ENCODE measurements at regions not wholly inside any gene's neighbourhood (a gene's known extent, or its start where the extent isn't known, plus 50 kb on each side); places are given as distances from the start of the nearest gene placed in this dataset.

- Histone ChIP-seq H3K9me3 (ENCODE audit: low read length) (no peaks in the 10 kb centered on the region), H3K9ac (ENCODE audit: low read length) (no peak overlapping the region), H3K27me3 (ENCODE audit: control insufficient read depth in 1 of 2, insufficient read depth in 2 of 2, low read length in 2 of 2) (no peaks in the 10 kb centered on the region), H3K36me3 (ENCODE audit: insufficient read depth, low read length) (no peaks in the 10 kb centered on the region), H3K4me1 (ENCODE audit: insufficient read depth, low read length) (no peaks in the 10 kb centered on the region), H3K27ac (ENCODE audit: low read depth, low read length) (no peak overlapping the region), H3K4me3 (ENCODE audit: low read depth in 1 of 2, low read length in 2 of 2) (no peak overlapping the region)
Measured at GRCh38 chr2:136208682-136209420, 90.9 kb upstream of the CXCR4 start.

GRCh38 chr2:136207665-136208064 lies 89.7 kb upstream of the CXCR4 start:
- H3K9ac ChIP-seq (ENCODE audit: low read length): no peak overlapping the region
- H3K4me1 ChIP-seq (ENCODE audit: insufficient read depth, low read length): no peaks in the 10 kb centered on the region

GRCh38 chr2:136207030-136207623 lies 89.2 kb upstream of the CXCR4 start:
- Histone ChIP-seq H3K27ac (ENCODE audit: low read depth, low read length) (no peak overlapping the region), H3K9me3 (ENCODE audit: low read length) (no peaks in the 10 kb centered on the region), H3K9ac (ENCODE audit: low read length) (no peak overlapping the region), H3K36me3 (ENCODE audit: insufficient read depth, low read length) (no peaks in the 10 kb centered on the region), H3K4me1 (ENCODE audit: insufficient read depth, low read length) (no peaks in the 10 kb centered on the region), H3K4me3 (ENCODE audit: low read depth in 1 of 2, low read length in 2 of 2) (no peak overlapping the region), H3K27me3 (ENCODE audit: control insufficient read depth in 1 of 2, insufficient read depth in 2 of 2, low read length in 2 of 2) (no peaks in the 10 kb centered on the region)

More at GRCh38 chr2:136207665-136208064, 89.7 kb upstream of the CXCR4 start:
- Histone ChIP-seq H3K4me3 (ENCODE audit: low read depth in 1 of 2, low read length in 2 of 2) (no peak overlapping the region), H3K9me3 (ENCODE audit: low read length) (no peaks in the 10 kb centered on the region), H3K27me3 (ENCODE audit: control insufficient read depth in 1 of 2, insufficient read depth in 2 of 2, low read length in 2 of 2) (no peaks in the 10 kb centered on the region), H3K36me3 (ENCODE audit: insufficient read depth, low read length) (no peaks in the 10 kb centered on the region), H3K27ac (ENCODE audit: low read depth, low read length) (no peak overlapping the region)

GRCh38 chr2:136206613-136207012 lies 88.7 kb upstream of the CXCR4 start:
- no peak overlapping the region for H3K9ac ChIP-seq (ENCODE audit: low read length)

GRCh38 chr2:136205615-136206014 lies 87.7 kb upstream of the CXCR4 start:
- H3K4me3 ChIP-seq (ENCODE audit: low read depth in 1 of 2, low read length in 2 of 2): no peak overlapping the region
- H3K9me3 ChIP-seq (ENCODE audit: low read length): no peaks in the 10 kb centered on the region
- H3K9ac ChIP-seq (ENCODE audit: low read length): no peak overlapping the region
- H3K4me1 ChIP-seq (ENCODE audit: insufficient read depth, low read length): no peaks in the 10 kb centered on the region
- H3K36me3 ChIP-seq (ENCODE audit: insufficient read depth, low read length): no peaks in the 10 kb centered on the region
- no peaks in the 10 kb centered on the region for H3K27me3 ChIP-seq (ENCODE audit: control insufficient read depth in 1 of 2, insufficient read depth in 2 of 2, low read length in 2 of 2)
- no peak overlapping the region for H3K27ac ChIP-seq (ENCODE audit: low read depth, low read length)

More at GRCh38 chr2:136206613-136207012, 88.7 kb upstream of the CXCR4 start:
- Histone ChIP-seq H3K27ac (ENCODE audit: low read depth, low read length) (no peak overlapping the region), H3K36me3 (ENCODE audit: insufficient read depth, low read length) (no peaks in the 10 kb centered on the region), H3K9me3 (ENCODE audit: low read length) (no peaks in the 10 kb centered on the region), H3K27me3 (ENCODE audit: control insufficient read depth in 1 of 2, insufficient read depth in 2 of 2, low read length in 2 of 2) (no peaks in the 10 kb centered on the region), H3K4me3 (ENCODE audit: low read depth in 1 of 2, low read length in 2 of 2) (no peak overlapping the region), H3K4me1 (ENCODE audit: insufficient read depth, low read length) (no peaks in the 10 kb centered on the region)

- Histone ChIP-seq H3K4me3 (ENCODE audit: low read depth in 1 of 2, low read length in 2 of 2) (no peak overlapping the region), H3K9me3 (ENCODE audit: low read length) (no peaks in the 10 kb centered on the region), H3K27ac (ENCODE audit: low read depth, low read length) (no peak overlapping the region)
Measured at GRCh38 chr2:136204971-136205370, 87.0 kb upstream of the CXCR4 start.

GRCh38 chr2:136195226-136195625 lies 77.3 kb upstream of the CXCR4 start:
- Histone ChIP-seq H3K9me3 (ENCODE audit: low read length) (no peaks in the 10 kb centered on the region), H3K27ac (ENCODE audit: low read depth, low read length) (no peak overlapping the region), H3K4me1 (ENCODE audit: insufficient read depth, low read length) (no peaks in the 10 kb centered on the region), H3K27me3 (ENCODE audit: control insufficient read depth in 1 of 2, insufficient read depth in 2 of 2, low read length in 2 of 2) (no peaks in the 10 kb centered on the region), H3K4me3 (ENCODE audit: low read depth in 1 of 2, low read length in 2 of 2) (no peak overlapping the region), H3K36me3 (ENCODE audit: insufficient read depth, low read length) (no peaks in the 10 kb centered on the region), H3K9ac (ENCODE audit: low read length) (no peak overlapping the region)

More at GRCh38 chr2:136204971-136205370, 87.0 kb upstream of the CXCR4 start:
- Histone ChIP-seq H3K27me3 (ENCODE audit: control insufficient read depth in 1 of 2, insufficient read depth in 2 of 2, low read length in 2 of 2) (no peaks in the 10 kb centered on the region), H3K9ac (ENCODE audit: low read length) (no peak overlapping the region), H3K4me1 (ENCODE audit: insufficient read depth, low read length) (no peaks in the 10 kb centered on the region), H3K36me3 (ENCODE audit: insufficient read depth, low read length) (no peaks in the 10 kb centered on the region)

GRCh38 chr2:136191041-136191440 lies 73.1 kb upstream of the CXCR4 start:
- H3K36me3 ChIP-seq (ENCODE audit: insufficient read depth, low read length): no peaks in the 10 kb centered on the region
- no peak overlapping the region for H3K4me3 ChIP-seq (ENCODE audit: low read depth in 1 of 2, low read length in 2 of 2)
- H3K9me3 ChIP-seq (ENCODE audit: low read length): no peaks in the 10 kb centered on the region
- H3K4me1 ChIP-seq (ENCODE audit: insufficient read depth, low read length): no peaks in the 10 kb centered on the region
- no peak overlapping the region for H3K9ac ChIP-seq (ENCODE audit: low read length)
- H3K27ac ChIP-seq (ENCODE audit: low read depth, low read length): no peak overlapping the region
- no peaks in the 10 kb centered on the region for H3K27me3 ChIP-seq (ENCODE audit: control insufficient read depth in 1 of 2, insufficient read depth in 2 of 2, low read length in 2 of 2)

GRCh38 chr2:136189221-136189782 lies 71.4 kb upstream of the CXCR4 start:
- Histone ChIP-seq H3K27me3 (ENCODE audit: control insufficient read depth in 1 of 2, insufficient read depth in 2 of 2, low read length in 2 of 2) (no peaks in the 10 kb centered on the region), H3K9ac (ENCODE audit: low read length) (no peak overlapping the region), H3K27ac (ENCODE audit: low read depth, low read length) (no peak overlapping the region), H3K36me3 (ENCODE audit: insufficient read depth, low read length) (no peaks in the 10 kb centered on the region), H3K4me1 (ENCODE audit: insufficient read depth, low read length) (no peaks in the 10 kb centered on the region), H3K4me3 (ENCODE audit: low read depth in 1 of 2, low read length in 2 of 2) (no peak overlapping the region), H3K9me3 (ENCODE audit: low read length) (no peaks in the 10 kb centered on the region)

- H3K9me3 ChIP-seq (ENCODE audit: low read length): no peaks in the 10 kb centered on the region
- H3K4me1 ChIP-seq (ENCODE audit: insufficient read depth, low read length): no peaks in the 10 kb centered on the region
- H3K27me3 ChIP-seq (ENCODE audit: control insufficient read depth in 1 of 2, insufficient read depth in 2 of 2, low read length in 2 of 2): no peaks in the 10 kb centered on the region
- no peak overlapping the region for H3K4me3 ChIP-seq (ENCODE audit: low read depth in 1 of 2, low read length in 2 of 2)
- no peaks in the 10 kb centered on the region for H3K36me3 ChIP-seq (ENCODE audit: insufficient read depth, low read length)
- no peak overlapping the region for H3K9ac ChIP-seq (ENCODE audit: low read length)
- no peak overlapping the region for H3K27ac ChIP-seq (ENCODE audit: low read depth, low read length)
Measured at GRCh38 chr2:136188086-136188485, 70.1 kb upstream of the CXCR4 start.

GRCh38 chr2:136185981-136186776 lies 68.2 kb upstream of the CXCR4 start:
- H3K4me1 ChIP-seq (ENCODE audit: insufficient read depth, low read length): no peaks in the 10 kb centered on the region
- no peak overlapping the region for H3K9ac ChIP-seq (ENCODE audit: low read length)
- no peak overlapping the region for H3K4me3 ChIP-seq (ENCODE audit: low read depth in 1 of 2, low read length in 2 of 2)
- no peaks in the 10 kb centered on the region for H3K9me3 ChIP-seq (ENCODE audit: low read length)
- H3K27me3 ChIP-seq (ENCODE audit: control insufficient read depth in 1 of 2, insufficient read depth in 2 of 2, low read length in 2 of 2): no peaks in the 10 kb centered on the region
- H3K27ac ChIP-seq (ENCODE audit: low read depth, low read length): no peak overlapping the region
- no peaks in the 10 kb centered on the region for H3K36me3 ChIP-seq (ENCODE audit: insufficient read depth, low read length)

All from muscle layer of colon (tissue), 2 donors.